Right atrium auricular region (tissue), 2 donors: ENCODE measurements at regions not wholly inside any gene's neighbourhood (a gene's known extent, or its start where the extent isn't known, plus 50 kb on each side); places are given as distances from the start of the nearest gene placed in this dataset.

Experiments
- DNase-seq: peaks from one replicate; pipeline ENCODE4 v3.0.0-alpha.2; 2019; ENCODE audit warnings: low spot score
- H3K27ac ChIP-seq, 2 donors: fragments of 200-600 bp; sonication (generic); 1 replicate in 1 of 2; 2 replicates in 1 of 2; pipeline ENCODE4 v1.5.1; 2016 to 2019
- H3K27me3 ChIP-seq, 2 donors: fragments of 200-600 bp; sonication (generic); one replicate each; pipeline versions ENCODE4 v1.5.1 to v1.6.0; 2017 to 2019
- H3K36me3 ChIP-seq: fragments of 200-600 bp; sonication (generic); one replicate; pipeline ENCODE4 v1.5.1; 2016
- H3K4me1 ChIP-seq, 2 donors: fragments of 200-600 bp; sonication (generic); one replicate each; pipeline versions ENCODE4 v1.5.1 to v1.6.0; 2017 to 2019
- H3K4me3 ChIP-seq, 2 donors: fragments of 200-600 bp; sonication (generic); 1 replicate in 1 of 2; 2 replicates in 1 of 2; pipeline ENCODE4 v1.5.1; 2017 to 2019; ENCODE audit warnings: mild to moderate bottlenecking in 1 of 2, moderate library complexity in 1 of 2
- H3K9me3 ChIP-seq, 2 donors: fragments of 200-600 bp; sonication (generic); one replicate each; pipeline ENCODE4 v1.5.1; 2019
- TF ChIP-seq, protein P1 (sequence below), 2 donors: fragments of 200-600 bp; sonication (generic); IDR thresholded peaks; one replicate each; pipeline ENCODE4 v1.5.1; 2019; ENCODE audit warnings: antibody characterized with exemption in 2 of 2

DNA sequence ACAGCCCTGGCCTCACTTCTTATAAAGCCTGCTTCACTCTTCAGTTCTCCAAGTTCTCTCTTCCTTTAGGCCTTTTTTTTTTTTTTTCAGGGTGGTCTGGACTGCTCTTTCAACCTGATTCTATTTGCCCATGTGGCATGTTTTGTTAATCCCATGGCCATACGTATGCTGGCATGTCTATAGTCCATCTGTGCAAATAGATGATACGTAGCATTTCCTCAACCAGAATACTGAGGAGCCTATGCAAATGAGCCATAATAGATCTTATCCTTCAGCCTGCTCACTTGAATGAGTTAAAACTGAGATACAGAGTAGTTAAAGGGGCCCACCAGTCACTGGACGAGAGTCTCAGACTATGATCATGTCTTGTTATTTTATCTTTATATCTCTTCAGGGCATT lies 265.2 kb upstream of the CXCR4 start:
- DNase-seq, result no peak
- H3K4me3 ChIP-seq, result no peak overlapping the region
- H3K36me3 ChIP-seq, result no peaks in the 10 kb centered on the region
- H3K4me1 ChIP-seq, result no peaks in the 10 kb centered on the region
- no peaks in the 10 kb centered on the region for H3K27me3 ChIP-seq
- H3K9me3 ChIP-seq, result no peaks in the 10 kb centered on the region
- TF ChIP-seq, protein P1, sequence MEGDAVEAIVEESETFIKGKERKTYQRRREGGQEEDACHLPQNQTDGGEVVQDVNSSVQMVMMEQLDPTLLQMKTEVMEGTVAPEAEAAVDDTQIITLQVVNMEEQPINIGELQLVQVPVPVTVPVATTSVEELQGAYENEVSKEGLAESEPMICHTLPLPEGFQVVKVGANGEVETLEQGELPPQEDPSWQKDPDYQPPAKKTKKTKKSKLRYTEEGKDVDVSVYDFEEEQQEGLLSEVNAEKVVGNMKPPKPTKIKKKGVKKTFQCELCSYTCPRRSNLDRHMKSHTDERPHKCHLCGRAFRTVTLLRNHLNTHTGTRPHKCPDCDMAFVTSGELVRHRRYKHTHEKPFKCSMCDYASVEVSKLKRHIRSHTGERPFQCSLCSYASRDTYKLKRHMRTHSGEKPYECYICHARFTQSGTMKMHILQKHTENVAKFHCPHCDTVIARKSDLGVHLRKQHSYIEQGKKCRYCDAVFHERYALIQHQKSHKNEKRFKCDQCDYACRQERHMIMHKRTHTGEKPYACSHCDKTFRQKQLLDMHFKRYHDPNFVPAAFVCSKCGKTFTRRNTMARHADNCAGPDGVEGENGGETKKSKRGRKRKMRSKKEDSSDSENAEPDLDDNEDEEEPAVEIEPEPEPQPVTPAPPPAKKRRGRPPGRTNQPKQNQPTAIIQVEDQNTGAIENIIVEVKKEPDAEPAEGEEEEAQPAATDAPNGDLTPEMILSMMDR (IDR thresholded peaks at IDR 0.05), result no peak
- H3K27ac ChIP-seq, result no peak overlapping the region

DNA sequence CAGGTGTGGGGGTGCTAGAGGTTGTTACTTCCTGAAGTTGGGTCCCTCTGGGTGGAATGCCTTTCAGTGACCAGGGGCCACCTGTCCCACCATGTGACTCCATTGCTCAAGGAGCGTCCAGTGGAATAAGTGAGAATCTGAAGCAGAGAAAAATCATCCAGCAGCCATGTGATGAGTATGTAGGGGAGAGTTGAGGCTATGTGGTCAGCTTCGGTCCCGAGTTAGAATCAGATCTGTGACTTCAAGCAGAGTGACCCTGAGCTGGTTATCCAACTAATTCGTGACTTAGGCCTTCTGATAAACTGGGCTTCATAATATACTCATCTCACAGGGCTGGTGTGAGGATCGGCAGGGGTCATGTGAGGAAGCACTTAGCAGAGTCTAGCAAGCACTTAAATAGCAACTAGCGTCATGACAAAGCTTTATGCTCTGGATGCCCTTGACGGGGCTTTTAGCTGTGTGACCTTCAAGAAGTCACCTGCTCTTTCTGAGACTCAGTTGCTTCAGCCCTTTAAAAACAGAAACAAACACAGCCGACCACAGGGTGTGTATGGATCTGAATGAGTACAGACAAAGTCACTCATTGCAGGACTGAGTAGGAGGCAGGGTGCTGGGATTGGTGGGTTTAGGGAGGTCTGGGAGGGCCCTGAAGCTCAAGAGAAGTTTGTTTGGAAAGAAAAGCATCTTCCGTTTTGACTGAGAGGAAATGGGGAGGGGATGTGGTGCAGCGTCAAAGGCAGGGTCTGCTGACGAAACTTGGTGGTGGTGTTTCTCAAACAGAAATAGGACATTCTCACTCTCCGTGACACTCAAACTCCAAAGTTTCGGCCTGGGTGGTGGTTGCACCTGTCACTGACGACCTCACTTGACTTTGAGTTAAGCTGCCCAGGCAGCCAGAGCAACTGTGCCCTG lies 264.0 kb upstream of the CXCR4 start:
- Histone ChIP-seq H3K4me1 (no peaks in the 10 kb centered on the region), H3K9me3 (no peaks in the 10 kb centered on the region), H3K27ac (no peak overlapping the region), H3K4me3 (no peak overlapping the region), H3K36me3 (no peaks in the 10 kb centered on the region), H3K27me3 (no peaks in the 10 kb centered on the region)
- TF ChIP-seq, protein P1 (IDR thresholded peaks at IDR 0.05), result no peak
- DNase-seq, result no peak

DNA sequence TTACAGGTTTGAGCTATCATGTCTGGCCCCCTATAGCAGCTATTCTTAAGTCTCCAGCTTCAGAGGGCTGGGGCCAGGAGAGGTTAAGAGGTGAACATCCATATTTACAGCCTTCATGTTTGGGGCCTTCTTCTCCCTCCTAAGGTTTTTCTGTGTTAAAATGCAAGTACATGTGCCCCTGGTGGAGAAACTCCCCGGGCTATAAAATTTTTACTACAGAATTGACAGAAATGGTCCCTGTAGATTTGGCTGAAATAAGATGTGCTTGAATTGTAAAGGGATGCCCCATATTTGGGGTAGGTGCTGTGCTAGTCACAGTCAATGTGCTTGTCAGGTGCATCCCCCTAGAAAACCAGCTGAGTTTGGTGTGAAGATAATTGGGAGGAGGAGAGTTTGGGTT lies 263.3 kb upstream of the CXCR4 start:
- Histone ChIP-seq H3K4me1 (no peaks in the 10 kb centered on the region), H3K36me3 (no peaks in the 10 kb centered on the region), H3K27me3 (no peaks in the 10 kb centered on the region), H3K9me3 (no peaks in the 10 kb centered on the region), H3K27ac (no peak overlapping the region), H3K4me3 (no peak overlapping the region)
- TF ChIP-seq, protein P1 (IDR thresholded peaks at IDR 0.05), result no peak
- no peak for DNase-seq

DNA sequence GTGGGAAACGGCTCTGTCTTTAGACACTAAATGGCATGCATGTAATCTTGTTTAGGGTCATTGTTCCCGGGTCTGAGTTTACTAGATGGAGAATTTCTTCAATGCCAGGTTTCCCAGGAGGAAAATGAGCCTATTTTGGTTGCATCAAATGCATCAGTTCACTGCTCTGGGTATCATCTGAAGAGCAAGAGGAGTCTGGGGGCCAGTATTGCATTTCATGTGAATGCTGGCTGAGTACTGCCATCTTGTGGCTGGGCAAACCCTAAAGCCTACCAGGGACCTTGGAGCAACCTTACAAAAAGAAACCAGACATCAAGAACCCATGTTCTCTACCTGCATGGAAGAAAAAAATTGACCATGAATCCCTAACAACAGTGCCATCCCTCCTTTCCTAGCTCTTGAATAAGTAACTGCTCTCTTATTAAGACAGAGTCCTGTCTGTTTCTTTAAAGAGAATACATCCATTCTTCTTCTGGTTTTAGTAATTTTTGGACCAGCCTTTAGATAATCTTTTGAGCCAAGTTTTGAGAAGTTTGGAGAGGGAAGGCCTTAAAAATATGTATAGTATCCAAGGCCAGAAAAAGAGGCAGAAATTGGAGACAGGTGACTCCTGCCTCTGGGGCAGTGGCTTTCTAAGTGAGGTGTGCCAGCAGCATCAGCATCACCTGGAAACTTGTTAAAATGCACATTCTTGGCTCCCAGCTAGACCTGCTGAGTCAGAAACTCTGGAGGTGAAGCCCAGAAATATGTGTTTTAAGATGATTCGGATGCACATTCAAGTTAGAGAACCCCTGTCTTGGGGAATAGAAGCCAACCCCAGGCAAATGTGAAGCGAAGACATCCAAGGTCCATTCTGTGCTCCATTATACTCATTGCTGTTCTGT lies 261.0 kb upstream of the CXCR4 start:
- H3K36me3 ChIP-seq, result no peaks in the 10 kb centered on the region
- H3K9me3 ChIP-seq, result no peaks in the 10 kb centered on the region
- no peaks in the 10 kb centered on the region for H3K4me1 ChIP-seq
- TF ChIP-seq, protein P1 (IDR thresholded peaks at IDR 0.05), result peak; percentile 44 to 73
- no peaks in the 10 kb centered on the region for H3K27me3 ChIP-seq
- no peak overlapping the region for H3K27ac ChIP-seq
- DNase-seq, result no peak
- H3K4me3 ChIP-seq, result no peak overlapping the region

DNA sequence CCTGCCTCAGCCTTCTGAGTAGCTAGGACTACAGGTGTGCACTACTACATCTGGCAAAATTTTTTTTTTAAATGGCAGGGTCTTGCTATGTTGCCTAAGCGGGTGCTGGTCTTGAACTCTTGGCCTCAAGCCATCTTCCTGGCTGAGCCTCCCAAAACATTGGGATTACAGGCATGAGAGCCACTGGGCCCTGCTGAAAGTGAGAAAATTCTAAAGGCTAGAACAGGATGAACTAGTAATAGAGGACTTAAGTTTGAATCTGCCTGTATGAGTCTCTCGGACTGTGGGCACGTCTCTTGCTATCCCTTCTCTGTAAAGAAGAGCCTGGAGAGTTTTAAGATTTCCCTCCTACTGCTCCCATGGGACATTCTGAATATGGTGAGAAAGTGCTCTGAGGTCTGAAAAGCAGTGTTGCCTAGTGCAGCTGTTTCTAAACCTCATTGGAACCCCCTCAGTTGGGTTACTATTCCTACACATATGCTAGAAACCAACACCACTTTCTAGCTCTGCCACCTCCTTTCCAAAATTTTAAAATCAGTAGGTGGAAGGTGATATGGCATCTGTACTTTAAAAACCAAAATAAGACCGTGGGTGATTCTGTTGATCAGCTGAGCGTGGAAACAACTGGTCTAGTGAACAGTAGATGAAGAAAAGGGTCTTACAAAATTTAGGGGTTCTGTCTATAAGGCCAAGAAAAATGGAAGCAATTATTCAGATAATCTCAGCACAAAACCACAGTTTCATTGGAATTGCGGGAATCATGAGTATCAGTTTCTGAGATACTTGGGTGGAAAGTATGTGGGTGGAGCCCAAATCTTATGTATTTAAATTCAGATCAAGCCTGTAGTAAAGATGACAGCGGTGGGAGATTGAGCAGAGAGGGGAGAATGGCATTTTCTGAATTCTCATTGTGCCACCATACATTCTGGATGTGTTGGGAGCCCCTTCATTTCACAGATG lies 259.8 kb upstream of the CXCR4 start:
- no peak overlapping the region for H3K4me3 ChIP-seq
- no peaks in the 10 kb centered on the region for H3K4me1 ChIP-seq
- no peaks in the 10 kb centered on the region for H3K27me3 ChIP-seq
- H3K27ac ChIP-seq, result no peak overlapping the region
- no peaks in the 10 kb centered on the region for H3K36me3 ChIP-seq
- no peaks in the 10 kb centered on the region for H3K9me3 ChIP-seq
- no peak for DNase-seq
- TF ChIP-seq, protein P1 (IDR thresholded peaks at IDR 0.05), result no peak
